B cell (primary cell): ENCODE measurements at regions not wholly inside any gene's neighbourhood (a gene's known extent, or its start where the extent isn't known, plus 50 kb on each side); places are given as distances from the start of the nearest gene placed in this dataset.

Experiments
- EZH2 ChIP-seq: IDR thresholded peaks from 2 replicates; pipeline ENCODE4 v1.6.1; 2012; ENCODE audit warnings: borderline replicate concordance, low read depth, mild to moderate bottlenecking, moderate library complexity, low read length; ENCODE audit not compliant: insufficient read depth, poor library complexity, severe bottlenecking
- TF ChIP-seq, protein P1 (sequence below): fragments of 200-600 bp; IDR thresholded peaks from one replicate; pipeline ENCODE4 v1.8.0; 2022; ENCODE audit warnings: antibody characterized with exemption, mild to moderate bottlenecking

DNA sequence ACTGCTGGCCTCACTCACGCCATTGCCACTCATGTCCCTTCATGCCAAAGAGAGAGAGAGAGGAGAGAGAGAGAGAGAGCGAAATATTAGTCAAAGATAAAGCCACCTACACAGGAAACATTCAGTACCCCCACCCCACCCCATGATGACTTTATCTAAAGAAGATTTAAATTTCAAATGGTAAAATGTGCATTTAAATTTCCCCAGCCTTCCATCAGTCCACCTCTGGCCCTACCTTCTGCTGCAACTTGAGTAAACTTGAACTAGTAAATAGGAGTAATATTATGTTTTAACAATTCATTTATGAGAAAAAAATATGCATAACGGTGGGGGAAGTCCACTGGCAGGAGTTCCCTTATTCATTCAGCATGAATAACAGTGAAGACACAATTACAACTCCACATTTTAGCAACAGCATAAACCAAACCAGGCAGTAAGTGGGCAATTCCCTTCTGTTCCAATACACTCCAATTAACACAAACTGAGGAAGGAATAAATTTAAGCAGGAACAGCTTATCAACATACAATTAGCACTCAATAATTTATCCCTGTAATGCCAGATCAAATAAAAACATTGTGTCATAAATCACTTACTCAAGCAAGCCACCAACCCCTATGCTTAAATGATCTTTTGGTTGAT is 264.2 kb downstream of the LNPK start:
- TF ChIP-seq, protein P1, sequence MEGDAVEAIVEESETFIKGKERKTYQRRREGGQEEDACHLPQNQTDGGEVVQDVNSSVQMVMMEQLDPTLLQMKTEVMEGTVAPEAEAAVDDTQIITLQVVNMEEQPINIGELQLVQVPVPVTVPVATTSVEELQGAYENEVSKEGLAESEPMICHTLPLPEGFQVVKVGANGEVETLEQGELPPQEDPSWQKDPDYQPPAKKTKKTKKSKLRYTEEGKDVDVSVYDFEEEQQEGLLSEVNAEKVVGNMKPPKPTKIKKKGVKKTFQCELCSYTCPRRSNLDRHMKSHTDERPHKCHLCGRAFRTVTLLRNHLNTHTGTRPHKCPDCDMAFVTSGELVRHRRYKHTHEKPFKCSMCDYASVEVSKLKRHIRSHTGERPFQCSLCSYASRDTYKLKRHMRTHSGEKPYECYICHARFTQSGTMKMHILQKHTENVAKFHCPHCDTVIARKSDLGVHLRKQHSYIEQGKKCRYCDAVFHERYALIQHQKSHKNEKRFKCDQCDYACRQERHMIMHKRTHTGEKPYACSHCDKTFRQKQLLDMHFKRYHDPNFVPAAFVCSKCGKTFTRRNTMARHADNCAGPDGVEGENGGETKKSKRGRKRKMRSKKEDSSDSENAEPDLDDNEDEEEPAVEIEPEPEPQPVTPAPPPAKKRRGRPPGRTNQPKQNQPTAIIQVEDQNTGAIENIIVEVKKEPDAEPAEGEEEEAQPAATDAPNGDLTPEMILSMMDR, result no peak
- TF ChIP-seq EZH2, result no peak
